ENCODE measurements at regions not wholly inside any gene's neighbourhood (a gene's known extent, or its start where the extent isn't known, plus 50 kb on each side); places are given as distances from the start of the nearest gene placed in this dataset.

DNA sequence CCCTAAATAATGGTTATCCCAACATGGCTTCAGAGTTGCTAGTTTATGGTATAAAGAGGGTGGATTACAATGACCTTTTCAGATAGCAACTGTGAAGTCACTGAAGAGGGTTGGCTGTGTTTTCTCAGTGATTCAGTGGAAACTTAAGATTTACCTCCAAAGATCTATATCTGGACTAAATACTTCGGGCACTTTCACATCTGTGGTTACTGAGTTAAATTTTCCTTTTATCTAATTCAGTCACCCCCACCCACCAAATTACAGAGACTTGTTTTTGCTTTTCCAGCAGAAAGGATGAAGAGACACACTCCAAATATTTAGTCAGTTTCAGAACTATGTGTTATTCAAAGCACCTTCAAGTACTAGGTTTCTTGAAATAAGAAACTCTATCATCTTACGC is 573.2 kb downstream of the CCDC171 start:
- H3K9ac ChIP-seq (ENCODE audit: extremely low read depth, low read length, poor library complexity, severe bottlenecking), result no peak overlapping the region
- TF ChIP-seq, protein P1, sequence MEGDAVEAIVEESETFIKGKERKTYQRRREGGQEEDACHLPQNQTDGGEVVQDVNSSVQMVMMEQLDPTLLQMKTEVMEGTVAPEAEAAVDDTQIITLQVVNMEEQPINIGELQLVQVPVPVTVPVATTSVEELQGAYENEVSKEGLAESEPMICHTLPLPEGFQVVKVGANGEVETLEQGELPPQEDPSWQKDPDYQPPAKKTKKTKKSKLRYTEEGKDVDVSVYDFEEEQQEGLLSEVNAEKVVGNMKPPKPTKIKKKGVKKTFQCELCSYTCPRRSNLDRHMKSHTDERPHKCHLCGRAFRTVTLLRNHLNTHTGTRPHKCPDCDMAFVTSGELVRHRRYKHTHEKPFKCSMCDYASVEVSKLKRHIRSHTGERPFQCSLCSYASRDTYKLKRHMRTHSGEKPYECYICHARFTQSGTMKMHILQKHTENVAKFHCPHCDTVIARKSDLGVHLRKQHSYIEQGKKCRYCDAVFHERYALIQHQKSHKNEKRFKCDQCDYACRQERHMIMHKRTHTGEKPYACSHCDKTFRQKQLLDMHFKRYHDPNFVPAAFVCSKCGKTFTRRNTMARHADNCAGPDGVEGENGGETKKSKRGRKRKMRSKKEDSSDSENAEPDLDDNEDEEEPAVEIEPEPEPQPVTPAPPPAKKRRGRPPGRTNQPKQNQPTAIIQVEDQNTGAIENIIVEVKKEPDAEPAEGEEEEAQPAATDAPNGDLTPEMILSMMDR (conservative IDR thresholded peaks at IDR 0.05), result no peak

DNA sequence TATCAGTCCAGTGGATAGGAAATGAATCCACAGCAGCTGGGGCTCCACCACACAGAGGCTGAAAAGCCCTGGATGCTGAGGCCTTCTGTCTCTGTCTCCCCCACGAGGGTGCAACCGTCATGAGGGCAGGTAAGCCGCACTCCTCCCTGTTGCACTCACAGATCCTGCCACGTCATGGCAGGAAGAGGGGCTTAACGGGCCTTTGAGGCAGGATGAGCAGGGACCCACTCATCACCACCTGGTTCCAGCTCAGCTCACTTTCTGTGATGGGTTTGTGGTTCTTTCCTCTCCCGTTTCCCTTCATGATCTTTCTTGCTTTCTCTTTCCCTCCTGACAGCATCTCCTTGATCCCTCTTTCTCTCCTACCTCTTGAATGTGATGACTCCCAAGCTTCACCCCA is 575.2 kb downstream of the CCDC171 start:
- no peaks in the 10 kb centered on the region for H3K9me3 ChIP-seq (ENCODE audit: control insufficient read depth, low read length)
- no peak overlapping the region for H3K27ac Mint-ChIP-seq
- no peaks in the 10 kb centered on the region for H3K36me3 Mint-ChIP-seq (ENCODE audit: low read depth)
- peaks cover 6% of the 10 kb centered on the region for H3K9me3 Mint-ChIP-seq
- 90% methylated on average over 4 to 6 of the region's 6 CpGs for WGBS, 2 experiments (ENCODE audit: insufficient coverage in 1 of 2, insufficient read length in 1 of 2)
- H3K27ac ChIP-seq (ENCODE audit: low read depth, low read length), result no peak overlapping the region
- TF ChIP-seq, protein P1 (conservative IDR thresholded peaks at IDR 0.05), result no peak
- no peaks in the 10 kb centered on the region for H3K27me3 ChIP-seq (ENCODE audit: control insufficient read depth, insufficient read depth, low read length, poor library complexity, severe bottlenecking)
- no peak overlapping the region for H3K4me3 ChIP-seq (ENCODE audit: low read length)
- no peaks in the 10 kb centered on the region for H3K4me1 Mint-ChIP-seq
- no peak overlapping the region for H3K9ac ChIP-seq (ENCODE audit: extremely low read depth, low read length, poor library complexity, severe bottlenecking)
- DNase-seq, result no peak
- no peaks in the 10 kb centered on the region for H3K4me1 ChIP-seq (ENCODE audit: control insufficient read depth, insufficient read depth, low read length)
- no peaks in the 10 kb centered on the region for H3K36me3 ChIP-seq (ENCODE audit: control insufficient read depth, insufficient read depth, low read length)
- peaks cover 2% of the 10 kb centered on the region for H3K27me3 Mint-ChIP-seq (ENCODE audit: insufficient read depth)
- no peak overlapping the region for H3K4me3 Mint-ChIP-seq

More for the DNA sequence above, 573.2 kb downstream of the CCDC171 start:
- Mint-ChIP-seq H3K36me3 (ENCODE audit: low read depth) (no peaks in the 10 kb centered on the region), H3K27ac (no peak overlapping the region), H3K27me3 (ENCODE audit: insufficient read depth) (no peaks in the 10 kb centered on the region), H3K4me3 (no peak overlapping the region), H3K4me1 (no peaks in the 10 kb centered on the region), H3K9me3 (peaks cover 6% of the 10 kb centered on the region)
- no peak for DNase-seq
- Histone ChIP-seq H3K27ac (ENCODE audit: low read depth, low read length) (no peak overlapping the region), H3K36me3 (ENCODE audit: control insufficient read depth, insufficient read depth, low read length) (no peaks in the 10 kb centered on the region), H3K9me3 (ENCODE audit: control insufficient read depth, low read length) (no peaks in the 10 kb centered on the region), H3K4me1 (ENCODE audit: control insufficient read depth, insufficient read depth, low read length) (no peaks in the 10 kb centered on the region), H3K27me3 (ENCODE audit: control insufficient read depth, insufficient read depth, low read length, poor library complexity, severe bottlenecking) (no peaks in the 10 kb centered on the region), H3K4me3 (ENCODE audit: low read length) (no peak overlapping the region)
- WGBS, 2 experiments (ENCODE audit: insufficient coverage in 1 of 2, insufficient read length in 1 of 2), result 71 to 91% methylated on average over 1 to 2 of the region's 2 CpGs

DNA sequence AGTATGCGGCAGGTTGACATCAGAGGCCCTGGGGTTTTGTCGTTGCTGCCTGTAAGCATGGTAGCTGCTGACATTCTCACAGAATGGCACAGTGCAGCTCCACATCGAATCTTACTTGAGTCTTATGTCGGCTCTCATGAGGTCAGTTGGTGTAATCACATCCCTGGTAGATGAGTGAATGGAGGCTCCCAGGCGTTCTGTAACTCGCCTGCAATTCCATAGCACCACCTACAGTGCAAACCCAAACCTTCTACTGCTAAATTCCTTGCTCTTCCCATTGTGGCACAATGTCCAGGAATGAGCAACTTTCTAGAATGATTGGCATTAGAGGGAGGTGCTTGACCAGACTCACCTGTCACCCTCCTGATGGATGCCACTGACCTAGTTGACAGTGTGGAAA is 578.4 kb downstream of the CCDC171 start:
- Histone ChIP-seq H3K9me3 (ENCODE audit: control insufficient read depth, low read length) (no peaks in the 10 kb centered on the region), H3K27me3 (ENCODE audit: control insufficient read depth, insufficient read depth, low read length, poor library complexity, severe bottlenecking) (no peaks in the 10 kb centered on the region), H3K4me1 (ENCODE audit: control insufficient read depth, insufficient read depth, low read length) (no peaks in the 10 kb centered on the region), H3K4me3 (ENCODE audit: low read length) (no peak overlapping the region), H3K27ac (ENCODE audit: low read depth, low read length) (no peak overlapping the region), H3K9ac (ENCODE audit: extremely low read depth, low read length, poor library complexity, severe bottlenecking) (no peak overlapping the region), H3K36me3 (ENCODE audit: control insufficient read depth, insufficient read depth, low read length) (no peaks in the 10 kb centered on the region)
- 78 to 90% methylated on average over 2 to 6 of the region's 6 CpGs for WGBS, 2 experiments (ENCODE audit: insufficient coverage in 1 of 2, insufficient read length in 1 of 2)
- peaks cover 6% of the 10 kb centered on the region for H3K9me3 Mint-ChIP-seq
- TF ChIP-seq, protein P1 (conservative IDR thresholded peaks at IDR 0.05), result peak; percentile 78
- no peak overlapping the region for H3K27ac Mint-ChIP-seq
- peak; percentile 67 for DNase-seq
- H3K36me3 Mint-ChIP-seq (ENCODE audit: low read depth), result no peaks in the 10 kb centered on the region
- H3K4me1 Mint-ChIP-seq, result no peaks in the 10 kb centered on the region
- no peak overlapping the region for H3K4me3 Mint-ChIP-seq
- H3K27me3 Mint-ChIP-seq (ENCODE audit: insufficient read depth), result peaks cover 10% of the 10 kb centered on the region
